ENCODE measurements at regions not wholly inside any gene's neighbourhood (a gene's known extent, or its start where the extent isn't known, plus 50 kb on each side); places are given as distances from the start of the nearest gene placed in this dataset.

- TF ChIP-seq CTCF (IDR thresholded peaks at IDR 0.05 in 4 of 5, conservative IDR thresholded peaks at IDR 0.05 in 1 of 5): no peak
- TF ChIP-seq POLR2A (IDR thresholded peaks at IDR 0.05): no peak
These were observed 68.2 kb downstream of the DMRTA1 start for GRCh38 chr9:22514871-22515270.

Data from gastrocnemius medialis (tissue), 4 donors.